K562 (cell line): ENCODE measurements at regions not wholly inside any gene's neighbourhood (a gene's known extent, or its start where the extent isn't known, plus 50 kb on each side); places are given as distances from the start of the nearest gene placed in this dataset.

Source experiments
- ATAC-seq: fragments of 200-7000 bp; cut with Tn5 transposase; 3 replicates; pipeline ENCODE4 v1.9.1; 2020; ENCODE audit warnings: moderate library complexity
- BruUV-seq: library from RNA; stranded (reverse); fragments of 400-500 nt; replicated peaks from 2 replicates; lab custom pipeline; 2021; lab: Mats Ljungman, UMichigan
- CTCF ChIA-PET: fragments of 300-600 bp; formaldehyde crosslinking; extraction: SDS; loops from one replicate; lab custom pipeline; 2021; ENCODE audit warnings: low intra/inter-chr PET ratio; lab: Yijun Ruan, JAX
- POLR2A ChIA-PET: fragments of 300-600, 350-650 bp; sonication (Branson Sonifier 250); formaldehyde crosslinking; extraction: SDS; loops from one replicate; lab custom pipeline; 2021; ENCODE audit warnings: antibody characterized with exemption, inconsistent platforms; lab: Yijun Ruan, JAX
- DNase-seq, 4 experiments: peaks; one replicate each; pipeline versions ENCODE4 v3.0.0 to v3.0.0-alpha.2; 2011 to 2018; ENCODE audit warnings: low spot score in 3 of 4, mixed read lengths in 3 of 4; ENCODE audit errors: extremely low read depth in 1 of 4
- FAIRE-seq: peaks from 2 replicates; lab custom pipeline; 2011; peaks lifted over from hg19 to GRCh38; lab: Jason Lieb, UNC
- H2AFZ ChIP-seq: 2 replicates; pipeline ENCODE4 v1.6.0; 2011; ENCODE audit warnings: low read depth, low read length, control low read depth, inconsistent platforms
- H3K27ac ChIP-seq: fragments of 200-600 bp; 3 replicates; pipeline ENCODE4 v1.8.0; 2011; ENCODE audit warnings: low read depth, mild to moderate bottlenecking, control low read depth, inconsistent platforms, low read length, moderate library complexity, mixed read lengths; ENCODE audit errors: extremely low read depth
- H3K27me3 ChIP-seq, 2 experiments: fragments of 300-600 bp in 1 of 2; 2 replicates in 1 of 2; 3 replicates in 1 of 2; pipeline versions ENCODE4 v1.6.0 to v1.8.0; 2011; ENCODE audit warnings: inconsistent platforms in 2 of 2, low read length in 2 of 2, mild to moderate bottlenecking in 1 of 2, mixed read lengths in 1 of 2, moderate library complexity in 1 of 2; ENCODE audit not compliant: control insufficient read depth in 2 of 2, insufficient read depth in 2 of 2
- H3K36me3 ChIP-seq: fragments of 300-600 bp; 3 replicates; pipeline ENCODE4 v1.8.0; 2011; ENCODE audit warnings: mild to moderate bottlenecking, low read length, inconsistent platforms; ENCODE audit not compliant: control insufficient read depth, insufficient read depth
- H3K4me1 ChIP-seq, 2 experiments: fragments of 200-600 bp in 1 of 2; replicated peaks in 1 of 2; 2 replicates in 1 of 2; 3 replicates in 1 of 2; pipeline versions ENCODE4 v1.5.1 to v1.8.0; 2011; ENCODE audit warnings: inconsistent platforms in 2 of 2, low read length in 2 of 2, mild to moderate bottlenecking in 1 of 2, mixed read lengths in 1 of 2, moderate library complexity in 1 of 2; ENCODE audit not compliant: control insufficient read depth in 2 of 2, insufficient read depth in 2 of 2
- H3K4me2 ChIP-seq: 2 replicates; pipeline ENCODE4 v1.6.1; 2011; ENCODE audit warnings: low read length, control low read depth, inconsistent platforms, mixed read lengths; ENCODE audit not compliant: insufficient read depth
- H3K4me3 ChIP-seq: fragments of 200-600 bp; sonication (generic), shearing (Covaris generic); 2 replicates; pipeline ENCODE4 v1.5.1; 2016; ENCODE audit warnings: control low read depth, inconsistent platforms
- H3K79me2 ChIP-seq: fragments of 200-600 bp; 3 replicates; pipeline ENCODE4 v1.8.0; 2011; ENCODE audit warnings: low read length, inconsistent platforms; ENCODE audit not compliant: control insufficient read depth, insufficient read depth
- H3K9ac ChIP-seq, 2 experiments: 2 replicates each; pipeline versions ENCODE4 v1.6.0 to v1.6.1; 2011; ENCODE audit warnings: low read depth in 2 of 2, low read length in 2 of 2, control low read depth in 1 of 2, inconsistent platforms in 1 of 2, mild to moderate bottlenecking in 1 of 2, mixed read lengths in 1 of 2; ENCODE audit not compliant: insufficient read depth in 1 of 2
- H3K9me1 ChIP-seq: one replicate; pipeline ENCODE4 v1.6.0; 2011; ENCODE audit warnings: inconsistent platforms, mild to moderate bottlenecking, low read length, moderate library complexity; ENCODE audit not compliant: control insufficient read depth, insufficient read depth
- H3K9me3 ChIP-seq: replicated peaks from 2 replicates; pipeline ENCODE4 v1.5.1; 2011; ENCODE audit warnings: low read depth, low read length, inconsistent platforms; ENCODE audit not compliant: control insufficient read depth, insufficient read depth
- H4K20me1 ChIP-seq: replicated peaks from 2 replicates; pipeline ENCODE4 v1.6.1; 2011; ENCODE audit warnings: low read length, inconsistent platforms, mixed read lengths; ENCODE audit not compliant: control insufficient read depth, insufficient read depth
- ATF7 ChIP-seq: fragments of 450-650 bp; IDR thresholded peaks from 2 replicates; pipeline ENCODE4 v1.7.1; 2014; ENCODE audit warnings: mild to moderate bottlenecking, moderate library complexity
- CEBPB ChIP-seq: fragments of 450-650 bp; IDR thresholded peaks from 2 replicates; pipeline ENCODE4 v1.6.1; 2016; ENCODE audit warnings: missing genetic modification characterization, missing compliant biosample characterization
- CEBPG ChIP-seq, 3 experiments: fragments of 200-800 bp in 1 of 3; sonication (Bioruptor generic) in 1 of 3; sonication (generic) in 1 of 3; formaldehyde crosslinking in 1 of 3; IDR thresholded peaks in 2 of 3; conservative IDR thresholded peaks in 1 of 3; 2 replicates each; pipeline versions ENCODE4 v1.6.1 to v1.8.0; 2016 to 2022; ENCODE audit warnings: missing compliant biosample characterization in 2 of 3, missing genetic modification characterization in 2 of 3, mild to moderate bottlenecking in 1 of 3, missing genetic modification reagents in 1 of 3
- CREB1 ChIP-seq, 2 experiments: sonication (generic) in 1 of 2; formaldehyde crosslinking in 1 of 2; IDR thresholded peaks; 2 replicates each; pipeline versions ENCODE4 v1.6.1 to v1.8.0; 2012 to 2022; ENCODE audit warnings: inconsistent platforms in 1 of 2, mild to moderate bottlenecking in 1 of 2, missing genetic modification reagents in 1 of 2, moderate library complexity in 1 of 2
- CXXC5 ChIP-seq: fragments of 250-450 bp; sonication (Bioruptor Pico); IDR thresholded peaks from 2 replicates; pipeline ENCODE4 v1.8.0; 2022; ENCODE audit warnings: inconsistent platforms, mild to moderate bottlenecking, moderate library complexity
- EGR1 ChIP-seq: fragments of 450-650 bp; conservative IDR thresholded peaks from 2 replicates; pipeline ENCODE4 v1.6.1; 2017; ENCODE audit warnings: mild to moderate bottlenecking
- L3MBTL2 ChIP-seq: fragments of 450-650 bp; IDR thresholded peaks from 2 replicates; pipeline ENCODE4 v1.6.1; 2016; ENCODE audit warnings: mild to moderate bottlenecking, moderate library complexity
- MAFG ChIP-seq: fragments of 450-650 bp; conservative IDR thresholded peaks from 2 replicates; pipeline ENCODE4 v1.6.1; 2016; ENCODE audit warnings: missing genetic modification characterization, missing compliant biosample characterization
- NCOA1 ChIP-seq: fragments of 450-650 bp; IDR thresholded peaks from 2 replicates; pipeline ENCODE4 v1.6.1; 2016; ENCODE audit warnings: low read depth
- NFIC ChIP-seq: fragments of 450-650 bp; IDR thresholded peaks from 2 replicates; pipeline ENCODE4 v1.6.1; 2017; ENCODE audit warnings: mild to moderate bottlenecking, inconsistent platforms
- PHTF2 ChIP-seq: fragments of 250-450 bp; sonication (Bioruptor Pico); IDR thresholded peaks from 2 replicates; pipeline ENCODE4 v1.5.0; 2021; ENCODE audit warnings: mild to moderate bottlenecking
- RBBP5 ChIP-seq: fragments of 200-600 bp; sonication (generic); IDR thresholded peaks from 2 replicates; pipeline ENCODE4 v1.6.1; 2012; ENCODE audit warnings: borderline replicate concordance, mild to moderate bottlenecking, low read length, control low read depth, inconsistent platforms; ENCODE audit not compliant: insufficient read depth, poor library complexity, severe bottlenecking
- RFX5 ChIP-seq: IDR thresholded peaks from 2 replicates; pipeline ENCODE4 v1.6.1; 2011; ENCODE audit warnings: low read depth, mild to moderate bottlenecking, improper control_type of control experiment, low read length
- TAF9B ChIP-seq: fragments of 450-650 bp; IDR thresholded peaks from 2 replicates; pipeline ENCODE4 v1.6.1; 2018; ENCODE audit warnings: mild to moderate bottlenecking; ENCODE audit not compliant: partially characterized antibody
- TFAM ChIP-seq: fragments of 250-450 bp; sonication (Bioruptor Pico); conservative IDR thresholded peaks from 2 replicates; pipeline ENCODE4 v1.5.0; 2021; ENCODE audit warnings: mild to moderate bottlenecking, moderate library complexity
- WGBS: fragments of 100-300 bp; shearing (Covaris generic); methylation state at CpG from one replicate; pipeline ENCODE4 v1.1.6; 2016; ENCODE audit warnings: low coverage, mixed read lengths; ENCODE audit not compliant: insufficient coverage; ENCODE audit errors: missing lambda C conversion rate; 5-methylcytosine and 5-hydroxymethylcytosine counted together
- in situ Hi-C: fragments of 300-500 bp; cut with MboI; formaldehyde crosslinking; loops from 4 replicates; pipeline ENCODE4 v1.15.0; 2018; ENCODE audit warnings: inconsistent platforms, mixed read lengths
- intact Hi-C: fragments of 100-400 bp; cut with micrococcal nuclease; formaldehyde crosslinking; loops from 2 replicates; pipeline ENCODE4 v1.14.2; 2022
- TF ChIP-seq, protein P1 (sequence below): fragments of 250-450 bp; sonication (Bioruptor Pico); IDR thresholded peaks from 2 replicates; pipeline ENCODE4 v1.8.0; 2021; ENCODE audit warnings: moderate library complexity, mild to moderate bottlenecking, inconsistent platforms
- TF ChIP-seq, protein P2 (sequence below): fragments of 450-650 bp; IDR thresholded peaks from 2 replicates; pipeline ENCODE4 v1.6.1; 2017; ENCODE audit warnings: mild to moderate bottlenecking, moderate library complexity

DNA sequence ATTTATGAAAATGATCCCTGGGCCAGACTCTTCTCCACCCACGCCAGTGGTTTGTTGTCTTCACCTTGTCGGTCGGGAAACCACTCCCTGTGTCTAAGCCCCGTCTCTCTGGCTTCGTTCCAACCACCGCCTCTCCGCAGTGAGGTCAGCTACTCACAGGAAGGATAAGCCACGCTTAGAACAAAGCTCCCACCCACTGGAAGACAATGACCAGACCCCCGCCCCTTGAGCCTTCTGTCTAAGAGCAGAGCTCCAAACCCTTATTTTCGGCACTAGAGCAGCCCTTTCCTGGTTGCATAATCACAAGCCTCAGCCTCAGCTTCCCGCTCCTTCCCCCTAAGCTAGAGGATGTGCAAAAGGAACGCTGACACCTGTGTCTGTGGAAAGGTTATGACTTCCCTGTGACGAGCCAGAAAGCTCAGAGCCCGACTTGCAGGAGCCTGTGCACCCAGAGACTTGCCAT, 114.9 kb upstream of the MEF2A start:
- ATAC-seq: peak; percentile 59
- intact Hi-C loops (no loop called here), in situ Hi-C loops (no loop called here)
- Histone ChIP-seq H3K4me1 (peaks cover 0 to 15% of the 10 kb centered on the region in 2 experiments; a peak in 4 of 5 replicates), H3K4me2 (peak overlapping the region; percentile 43; the same call in 1 of the 2 replicates), H2AFZ (no peak overlapping the region), H3K79me2 (no peaks in the 10 kb centered on the region), H4K20me1 (peaks cover under 1% of the 10 kb centered on the region; the same call in 1 of the 2 replicates), H3K9ac (no peak overlapping the region), H3K27ac (no peak overlapping the region), H3K4me3 (no peak overlapping the region), H3K36me3 (no peaks in the 10 kb centered on the region), H3K27me3 (peaks cover 29 to 81% of the 10 kb centered on the region in 2 experiments; a peak in 4 of 5 replicates), H3K9me3 (no peaks in the 10 kb centered on the region), H3K9me1 (no peaks in the 10 kb centered on the region)
- POLR2A ChIA-PET: interaction anchor here (1.2 kb wide), 1 partner anchor 11 kb away, joined by 3 read pairs; no protein-coding TSS in a partner anchor
- 2% methylated on average over 14 of the region's 14 CpGs for WGBS
- CTCF ChIA-PET: interaction anchor here (0.6 kb wide), 1 partner anchor 872 kb away, joined by 3 read pairs; no protein-coding TSS in a partner anchor
- TF ChIP-seq ATF7 (no peak), TAF9B (no peak), MAFG (no peak), L3MBTL2 (no peak), RFX5 (no peak), TFAM (CRISPR knock-in tag) (no peak), CEBPB (tag) (peak; percentile 45), EGR1 (peak; percentile 63), NFIC (peak; percentile 84), CXXC5 (CRISPR knock-in tag) (0 out of 2 replicates have a peak, but pooled peaks have one; percentile 12), CEBPG (CRISPR knock-in tag; IDR thresholded peaks at IDR 0.05) (no peak), CEBPG (tag; conservative IDR thresholded peaks at IDR 0.05 in 1 of 2, IDR thresholded peaks at IDR 0.05 in 1 of 2) (0 out of 4 replicates have a peak, but pooled peaks of 1 of the 2 experiments have one; percentile 25), PHTF2 (no peak), CREB1 (IDR thresholded peaks at IDR 0.05) (no peak), CREB1 (CRISPR knock-in tag; IDR thresholded peaks at IDR 0.05) (no peak), RBBP5 (no peak), NCOA1 (no peak)
- TF ChIP-seq, protein P1, sequence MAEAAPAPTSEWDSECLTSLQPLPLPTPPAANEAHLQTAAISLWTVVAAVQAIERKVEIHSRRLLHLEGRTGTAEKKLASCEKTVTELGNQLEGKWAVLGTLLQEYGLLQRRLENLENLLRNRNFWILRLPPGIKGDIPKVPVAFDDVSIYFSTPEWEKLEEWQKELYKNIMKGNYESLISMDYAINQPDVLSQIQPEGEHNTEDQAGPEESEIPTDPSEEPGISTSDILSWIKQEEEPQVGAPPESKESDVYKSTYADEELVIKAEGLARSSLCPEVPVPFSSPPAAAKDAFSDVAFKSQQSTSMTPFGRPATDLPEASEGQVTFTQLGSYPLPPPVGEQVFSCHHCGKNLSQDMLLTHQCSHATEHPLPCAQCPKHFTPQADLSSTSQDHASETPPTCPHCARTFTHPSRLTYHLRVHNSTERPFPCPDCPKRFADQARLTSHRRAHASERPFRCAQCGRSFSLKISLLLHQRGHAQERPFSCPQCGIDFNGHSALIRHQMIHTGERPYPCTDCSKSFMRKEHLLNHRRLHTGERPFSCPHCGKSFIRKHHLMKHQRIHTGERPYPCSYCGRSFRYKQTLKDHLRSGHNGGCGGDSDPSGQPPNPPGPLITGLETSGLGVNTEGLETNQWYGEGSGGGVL (CRISPR knock-in tag): no peak
- TF ChIP-seq, protein P2, sequence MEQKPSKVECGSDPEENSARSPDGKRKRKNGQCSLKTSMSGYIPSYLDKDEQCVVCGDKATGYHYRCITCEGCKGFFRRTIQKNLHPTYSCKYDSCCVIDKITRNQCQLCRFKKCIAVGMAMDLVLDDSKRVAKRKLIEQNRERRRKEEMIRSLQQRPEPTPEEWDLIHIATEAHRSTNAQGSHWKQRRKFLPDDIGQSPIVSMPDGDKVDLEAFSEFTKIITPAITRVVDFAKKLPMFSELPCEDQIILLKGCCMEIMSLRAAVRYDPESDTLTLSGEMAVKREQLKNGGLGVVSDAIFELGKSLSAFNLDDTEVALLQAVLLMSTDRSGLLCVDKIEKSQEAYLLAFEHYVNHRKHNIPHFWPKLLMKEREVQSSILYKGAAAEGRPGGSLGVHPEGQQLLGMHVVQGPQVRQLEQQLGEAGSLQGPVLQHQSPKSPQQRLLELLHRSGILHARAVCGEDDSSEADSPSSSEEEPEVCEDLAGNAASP: no peak
- FAIRE-seq: no peak
- DNase-seq: peak in 3 of 4 experiments; percentile 37 to 70 (median 39)
- no TSS peak for BruUV-seq
